HT1080 (cell line): ENCODE measurements at regions not wholly inside any gene's neighbourhood (a gene's known extent, or its start where the extent isn't known, plus 50 kb on each side); places are given as distances from the start of the nearest gene placed in this dataset. TPM values are rescaled to one million over a fixed set of nuclear protein-coding genes. Genes with fewer than 3 reads are reported as not detected.
"Not testable (repeated sequence)": the region's sequence is repeated elsewhere in the genome, so short reads cannot be mapped to it uniquely, and the experiment has no call there.

Experiments
- DNase-seq: peaks from one replicate; pipeline ENCODE4 v3.0.0-alpha.2; 2015; ENCODE audit warnings: low read depth
- small RNA-seq: library from RNA; depleted of rRNA; stranded (forward); fragments of <200 nt; gene quantifications from one replicate; pipeline ENCODE3, GENCODE V24; 2014

DNA sequence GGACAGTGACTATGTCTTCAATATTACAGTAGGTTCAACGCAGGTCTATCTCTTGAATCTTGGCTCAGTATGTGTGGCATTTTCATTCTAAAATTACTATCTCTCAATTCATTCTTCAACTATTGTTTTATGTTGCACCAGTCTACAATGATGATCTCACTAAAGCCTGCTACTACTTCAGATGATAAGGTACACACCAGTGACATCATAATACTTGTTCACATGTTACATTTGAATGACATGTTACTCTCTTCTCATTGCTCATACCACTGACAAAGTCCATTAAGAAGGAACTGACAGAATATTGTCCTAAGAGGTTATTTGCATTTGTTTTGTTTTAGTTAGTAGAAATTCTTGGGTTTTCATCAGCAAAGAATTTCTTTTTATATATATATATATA, 165.2 kb upstream of the ST8SIA4 start:
- DNase-seq: no peak

DNA sequence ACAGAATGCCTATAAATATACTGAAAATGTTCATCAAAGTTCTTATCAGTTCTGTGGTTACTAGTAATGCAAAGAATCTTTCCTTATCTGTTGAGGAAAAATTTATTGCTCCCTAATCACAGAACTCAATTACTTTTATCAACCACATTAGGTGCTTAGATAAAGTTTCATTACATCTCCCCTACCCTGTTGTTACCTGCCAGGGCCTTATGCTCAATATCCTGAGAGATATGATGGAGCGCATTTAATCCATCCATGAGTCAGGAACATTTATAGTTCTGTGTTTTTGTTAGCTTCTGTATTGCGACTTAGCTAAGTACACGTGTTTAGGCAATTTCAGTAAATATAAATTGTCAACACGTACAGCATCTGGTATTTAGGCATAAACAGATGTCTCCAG, 164.3 kb upstream of the ST8SIA4 start:
- no peak for DNase-seq

DNA sequence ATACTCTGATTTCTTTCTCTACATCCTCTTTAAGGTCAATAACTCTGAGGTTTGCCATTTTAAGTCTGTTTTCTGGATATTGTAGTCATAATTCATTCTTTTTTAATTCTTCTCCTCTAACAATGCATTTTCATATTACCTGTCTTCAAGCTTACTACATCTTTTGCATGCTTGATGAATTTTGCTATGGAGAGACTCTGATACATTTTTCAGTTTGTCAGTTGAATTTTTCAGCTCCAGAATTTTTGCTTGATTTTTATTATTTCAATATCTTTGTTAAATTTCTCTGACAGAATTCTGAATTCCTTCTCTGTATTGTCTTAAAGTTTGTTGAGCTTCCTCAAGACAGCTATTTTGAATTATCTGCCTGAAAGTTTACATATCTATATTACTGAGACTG, 159.8 kb upstream of the ST8SIA4 start:
- no peak for DNase-seq

DNA sequence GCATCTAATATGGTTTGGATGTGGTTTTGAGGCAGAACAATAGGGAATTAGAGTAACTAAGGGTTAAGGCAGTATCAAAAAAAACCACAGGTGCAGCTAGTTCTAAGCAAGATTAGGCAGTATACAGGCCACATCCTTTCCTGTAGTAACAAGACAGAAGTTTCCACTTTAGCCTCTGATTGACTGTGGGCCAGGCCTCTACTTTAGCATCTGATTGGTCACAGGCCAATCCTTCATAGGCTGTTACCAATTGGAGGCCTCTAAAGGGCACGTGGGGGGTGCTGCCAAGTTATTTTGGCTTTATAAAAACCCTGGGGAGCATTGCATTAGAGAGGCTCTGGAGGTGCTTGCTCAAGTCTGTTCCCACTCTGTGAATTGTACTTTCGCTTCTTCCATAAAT, 144.1 kb upstream of the ST8SIA4 start:
- DNase-seq: no peak

DNA sequence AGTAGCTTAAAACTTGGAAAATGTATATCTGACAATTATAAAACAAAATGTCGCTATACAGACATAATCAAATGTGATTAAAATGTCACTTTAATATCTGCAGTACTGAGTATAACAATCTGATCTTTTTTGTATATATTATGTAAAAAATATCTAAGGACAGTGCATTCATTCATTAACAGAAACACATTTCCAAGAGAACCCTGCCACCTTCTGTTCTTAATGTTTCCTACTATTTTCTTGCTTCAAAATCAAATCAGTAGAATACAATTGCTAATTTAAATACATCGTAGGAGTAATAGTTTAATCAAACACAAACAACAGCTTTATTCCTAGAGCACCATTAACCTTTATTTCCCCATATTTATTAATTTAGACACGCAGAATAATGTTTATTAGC, 142.6 kb upstream of the ST8SIA4 start:
- DNase-seq: no peak

DNA sequence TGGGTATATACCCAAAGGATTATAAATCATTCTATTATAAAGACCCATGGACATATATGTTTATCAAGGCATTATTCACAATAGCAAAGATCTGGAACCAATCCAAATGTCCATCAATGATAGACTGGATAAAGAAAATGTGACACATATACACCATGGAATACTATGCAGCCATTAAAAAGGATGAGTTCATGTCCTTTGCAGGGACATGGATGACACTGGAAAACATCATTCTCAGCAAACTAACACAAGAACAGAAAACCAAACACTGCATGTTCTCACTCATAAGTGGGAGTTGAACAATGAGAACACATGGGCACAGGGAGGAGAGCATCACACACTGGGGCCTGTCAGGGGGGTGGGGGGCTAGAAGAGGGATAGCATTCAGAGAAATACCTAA, 136.9 kb upstream of the ST8SIA4 start:
- not testable (repeated sequence) for DNase-seq

DNA sequence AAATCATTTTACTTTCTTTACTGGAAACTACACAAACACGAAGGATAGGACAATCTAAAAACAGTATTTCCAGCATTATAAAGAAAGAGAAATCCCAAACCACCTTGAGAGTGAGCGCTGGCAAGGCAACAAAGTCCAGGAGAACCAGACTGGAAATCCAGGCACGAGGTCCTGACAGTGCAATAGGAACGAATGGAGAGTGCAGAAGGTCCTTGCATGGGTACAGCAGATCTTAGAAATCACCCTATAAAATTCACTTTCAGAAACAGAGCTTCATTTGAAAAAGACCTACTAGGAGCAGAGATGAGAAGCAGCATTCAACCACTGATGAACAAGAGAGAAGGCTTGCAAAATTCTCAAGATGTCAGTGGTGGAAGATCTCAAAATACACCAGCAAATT, 133.7 kb upstream of the ST8SIA4 start:
- DNase-seq: no peak

DNA sequence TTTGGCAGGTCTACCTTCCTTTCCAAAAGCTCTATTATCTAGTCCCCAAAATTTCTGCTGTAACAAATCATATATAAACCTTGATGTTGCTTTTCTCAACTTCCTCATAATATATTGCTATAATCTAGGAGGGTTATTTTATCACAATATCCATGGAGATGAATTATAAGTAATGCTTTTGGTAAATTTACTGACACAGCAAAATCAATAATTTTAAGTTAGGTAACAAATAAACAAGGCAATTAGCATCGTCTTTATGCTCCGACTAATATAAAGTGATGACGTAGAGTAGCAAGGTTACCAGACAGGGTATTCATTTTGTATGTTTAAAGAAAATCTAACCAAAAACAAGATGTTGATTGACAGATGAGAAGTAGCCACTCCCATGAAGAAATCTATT, 132.3 kb upstream of the ST8SIA4 start:
- DNase-seq: no peak

DNA sequence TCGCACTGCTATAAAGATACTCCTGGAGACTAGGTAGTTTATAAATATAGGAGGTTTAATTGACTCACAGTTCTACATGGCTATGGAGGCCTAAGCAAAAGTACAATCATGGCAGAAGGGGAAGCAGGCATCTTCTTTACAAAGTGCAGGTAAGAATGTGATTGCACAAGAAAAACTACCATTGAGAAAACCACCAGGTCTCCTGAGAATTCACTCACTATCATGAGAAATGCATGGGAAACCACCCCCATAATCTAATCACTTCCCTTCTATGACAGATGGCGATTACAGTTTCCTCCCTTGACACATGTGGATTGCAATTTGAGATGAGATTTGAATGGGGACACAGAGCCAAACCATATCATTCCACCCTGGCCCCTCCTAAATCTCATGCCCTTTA, 121.2 kb upstream of the ST8SIA4 start:
- DNase-seq: no peak

DNA sequence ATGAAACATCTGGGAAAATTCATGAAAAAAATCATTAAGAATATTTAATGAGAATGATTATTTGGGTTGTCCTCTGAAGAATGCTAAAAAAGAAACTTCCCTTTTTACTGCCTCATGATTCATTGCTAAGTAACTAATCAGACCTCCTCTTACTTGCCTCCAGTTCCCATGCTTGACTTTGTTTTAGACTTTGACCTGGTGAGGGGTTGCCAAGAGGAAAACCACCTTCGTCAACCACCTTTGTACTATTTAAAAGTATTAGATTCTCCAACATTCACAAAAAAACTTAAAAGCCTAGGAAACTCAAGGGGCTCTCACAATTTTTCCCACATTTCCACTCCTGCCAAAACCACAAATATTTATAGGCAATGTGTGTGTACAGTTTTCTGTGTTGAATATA, 115.2 kb upstream of the ST8SIA4 start:
- DNase-seq: no peak

DNA sequence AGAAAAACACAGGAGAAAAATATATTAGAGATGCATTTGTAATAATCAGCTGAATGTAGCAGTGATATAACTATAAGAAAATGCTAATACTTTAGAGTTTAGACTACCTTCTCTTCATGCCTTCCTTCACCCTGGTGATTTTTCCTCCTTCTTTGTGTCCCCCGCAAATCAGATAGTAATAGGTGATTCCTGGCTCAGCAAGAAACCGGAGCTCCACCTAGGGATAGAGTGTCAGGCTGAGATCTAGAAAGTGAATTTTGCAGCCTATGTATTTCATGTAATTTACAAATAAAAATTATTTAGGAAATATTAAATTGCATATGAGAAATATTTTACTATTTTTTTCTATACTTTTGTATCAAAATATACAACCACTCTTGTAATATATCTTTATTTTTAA, 109.8 kb upstream of the ST8SIA4 start:
- DNase-seq: no peak

DNA sequence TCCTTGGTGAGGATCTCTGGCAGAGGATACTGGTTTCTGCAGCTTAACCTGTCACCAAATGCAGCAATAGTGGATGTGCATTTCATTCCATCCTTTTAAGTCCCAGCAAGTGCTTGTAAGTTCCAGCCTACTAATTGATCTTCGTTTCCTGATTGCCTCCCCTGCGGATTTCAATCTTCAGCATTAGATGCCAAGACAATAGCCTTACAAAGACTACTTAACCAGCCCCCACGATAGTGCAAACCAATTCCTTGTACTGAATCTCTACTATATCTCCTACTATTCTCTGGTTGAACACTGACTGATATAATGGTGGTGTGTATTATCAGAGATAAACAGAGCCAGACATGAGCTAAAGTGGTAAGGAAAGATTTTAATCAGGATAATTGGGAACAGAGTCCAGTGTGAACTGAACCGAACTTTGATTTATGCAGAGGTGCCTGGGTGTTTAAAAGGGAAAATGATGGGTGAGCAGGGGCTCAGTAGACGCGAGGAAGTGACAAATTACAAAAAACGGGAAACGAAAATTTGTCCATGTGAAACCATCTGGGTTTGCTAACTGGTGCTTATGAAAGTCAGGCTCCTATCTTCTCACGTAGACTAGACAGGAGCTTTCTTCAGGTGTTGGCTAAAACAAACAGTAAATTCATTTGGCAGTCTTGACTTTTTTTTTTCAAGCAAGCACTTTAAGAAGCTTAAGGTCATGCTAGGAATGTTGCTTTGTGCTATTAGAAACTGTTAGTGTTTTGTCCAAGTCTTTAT, 106.9 kb upstream of the ST8SIA4 start:
- DNase-seq: no peak

DNA sequence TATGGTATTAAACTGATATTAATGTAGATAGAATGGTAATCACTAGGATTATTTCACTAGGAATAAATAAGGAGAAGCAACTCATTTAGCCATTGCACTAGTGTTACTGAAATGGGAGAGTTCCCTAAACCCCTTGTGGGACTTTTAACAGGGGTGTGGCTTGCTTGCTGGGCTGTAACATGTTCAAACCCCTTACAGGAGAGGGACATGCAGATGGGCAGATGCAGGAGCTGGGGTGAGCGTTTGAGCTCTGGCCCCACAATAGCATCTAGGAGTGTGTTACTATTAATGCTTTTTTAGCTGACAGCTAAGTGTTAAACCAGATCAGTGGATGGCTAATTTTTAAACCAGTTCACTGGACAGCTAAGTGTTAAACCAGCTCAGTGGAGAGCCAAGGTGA, 89.3 kb upstream of the ST8SIA4 start:
- no peak for DNase-seq

DNA sequence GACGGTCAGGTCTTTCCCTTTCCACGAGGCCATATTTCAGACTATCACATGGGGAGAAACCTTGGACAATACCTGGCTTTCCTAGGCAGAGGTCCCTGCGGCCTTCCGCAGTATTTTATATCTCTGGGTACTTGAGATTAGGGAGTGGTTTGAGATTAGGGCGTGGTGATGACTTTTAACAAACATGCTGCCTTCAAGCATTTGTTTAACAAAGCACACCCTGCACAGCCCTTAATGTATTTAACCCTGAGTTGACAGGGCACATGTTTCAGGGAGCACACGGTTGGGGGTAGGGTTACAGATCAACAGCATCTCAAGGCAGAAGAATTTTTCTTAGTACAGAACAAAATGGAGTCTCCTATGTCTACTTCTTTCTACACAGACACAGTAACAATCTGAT, 80.5 kb upstream of the ST8SIA4 start:
- not testable (repeated sequence) for DNase-seq

DNA sequence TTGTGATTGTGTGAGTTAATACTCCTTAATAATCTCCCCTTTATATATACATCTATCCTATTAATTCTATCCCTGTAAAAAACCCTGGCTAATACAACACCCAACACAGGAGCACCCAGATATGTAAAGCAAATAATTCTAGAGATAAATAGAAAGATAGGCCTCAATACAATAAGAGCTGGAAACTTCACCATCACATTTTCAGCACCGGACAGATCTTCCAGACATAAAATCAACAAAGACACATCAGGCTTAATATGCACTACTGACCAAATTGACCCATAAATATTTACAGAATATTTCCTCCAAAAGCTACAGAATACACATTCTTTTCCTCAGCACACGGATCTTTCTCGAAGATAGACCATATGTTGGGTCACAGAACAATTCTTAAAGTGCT, 71.0 kb upstream of the ST8SIA4 start:
- DNase-seq: no peak

DNA sequence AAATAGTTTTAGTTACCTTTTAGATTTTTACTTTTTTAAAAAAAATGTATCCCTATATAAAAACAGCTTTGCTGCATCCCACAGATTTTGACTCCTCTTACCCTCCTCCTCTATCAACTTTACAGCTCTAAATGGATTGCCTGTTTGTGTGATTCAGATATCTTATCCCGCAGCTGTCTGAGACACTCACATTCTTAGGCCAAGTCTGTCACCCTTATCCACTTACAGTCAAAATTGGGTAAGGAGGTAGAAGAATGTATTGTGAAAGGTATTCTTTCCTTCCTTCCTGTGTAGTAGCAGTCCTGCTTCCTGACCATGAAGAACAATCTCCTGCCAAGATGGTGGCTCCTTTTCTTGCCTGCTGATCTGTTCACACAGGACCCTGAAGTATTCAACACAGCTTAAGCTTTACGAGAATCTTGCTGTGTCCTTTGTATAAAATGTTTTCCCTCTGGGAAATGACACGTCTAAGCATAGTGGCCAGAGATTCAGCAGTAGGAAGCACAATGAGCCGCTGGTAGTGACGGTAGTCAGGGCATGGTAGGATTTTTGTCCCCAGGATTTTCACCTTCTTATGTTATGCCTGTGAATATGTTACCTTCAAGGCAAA, 67.7 kb upstream of the ST8SIA4 start:
- no peak for DNase-seq

DNA sequence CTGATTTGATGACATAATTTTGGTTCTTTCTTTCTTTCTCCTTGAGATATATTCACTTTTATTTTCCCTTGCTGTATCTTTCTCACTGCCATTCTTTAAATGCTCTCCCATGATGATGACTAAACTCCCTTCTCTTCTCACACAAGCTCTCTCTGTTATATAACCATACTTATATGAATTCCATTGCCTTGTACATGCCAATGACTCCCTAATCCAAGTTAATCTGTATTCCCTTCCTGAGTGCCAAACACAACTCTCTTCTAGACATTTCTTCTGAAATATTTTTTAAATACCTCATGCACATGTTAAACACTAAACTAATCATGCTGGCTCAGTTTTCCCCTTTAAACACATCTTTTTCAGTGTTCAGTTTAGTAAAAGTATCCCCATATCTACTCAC, 62.2 kb upstream of the ST8SIA4 start:
- no peak for DNase-seq

Small RNAs in the stretch of these regions (small RNA-seq; reads per million reads assigned to genes)
- gene RN7SL802P (not detected), gene RNA5SP188 (not detected)
